GM18861 (cell line): ENCODE measurements at regions not wholly inside any gene's neighbourhood (a gene's known extent, or its start where the extent isn't known, plus 50 kb on each side); places are given as distances from the start of the nearest gene placed in this dataset.

Experiments
- ATAC-seq: cut with Tn5 transposase; IDR thresholded peaks from one replicate; pipeline ENCODE4 v1.9.1; 2021; ENCODE audit not compliant: unreplicated experiment

DNA sequence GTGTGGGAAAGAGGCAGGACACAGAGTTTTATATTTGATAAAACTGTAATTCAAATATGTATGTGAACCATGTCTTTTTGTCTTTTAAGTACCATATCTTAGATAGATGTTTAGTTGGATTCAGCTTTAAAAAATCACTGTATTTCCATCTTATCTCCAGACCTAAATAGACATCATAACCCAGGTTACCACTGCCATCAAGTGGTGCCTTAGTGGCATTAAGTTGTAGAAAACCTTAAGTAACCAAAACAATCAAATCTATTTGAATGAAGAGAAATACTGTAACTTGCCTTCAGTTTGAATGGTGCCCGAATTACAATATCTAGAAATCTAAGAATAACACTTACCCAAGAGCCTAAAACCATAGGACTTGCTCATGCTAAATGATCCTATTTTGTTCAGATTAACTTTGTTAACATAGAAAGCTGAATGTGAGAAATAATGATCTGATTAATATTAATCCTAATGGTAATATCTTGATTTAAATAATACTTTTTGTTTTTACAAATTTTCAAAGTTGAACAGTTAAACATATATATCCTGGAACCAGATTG lies 92.5 kb upstream of the MAP2 start:
- peak; percentile 51 for ATAC-seq

DNA sequence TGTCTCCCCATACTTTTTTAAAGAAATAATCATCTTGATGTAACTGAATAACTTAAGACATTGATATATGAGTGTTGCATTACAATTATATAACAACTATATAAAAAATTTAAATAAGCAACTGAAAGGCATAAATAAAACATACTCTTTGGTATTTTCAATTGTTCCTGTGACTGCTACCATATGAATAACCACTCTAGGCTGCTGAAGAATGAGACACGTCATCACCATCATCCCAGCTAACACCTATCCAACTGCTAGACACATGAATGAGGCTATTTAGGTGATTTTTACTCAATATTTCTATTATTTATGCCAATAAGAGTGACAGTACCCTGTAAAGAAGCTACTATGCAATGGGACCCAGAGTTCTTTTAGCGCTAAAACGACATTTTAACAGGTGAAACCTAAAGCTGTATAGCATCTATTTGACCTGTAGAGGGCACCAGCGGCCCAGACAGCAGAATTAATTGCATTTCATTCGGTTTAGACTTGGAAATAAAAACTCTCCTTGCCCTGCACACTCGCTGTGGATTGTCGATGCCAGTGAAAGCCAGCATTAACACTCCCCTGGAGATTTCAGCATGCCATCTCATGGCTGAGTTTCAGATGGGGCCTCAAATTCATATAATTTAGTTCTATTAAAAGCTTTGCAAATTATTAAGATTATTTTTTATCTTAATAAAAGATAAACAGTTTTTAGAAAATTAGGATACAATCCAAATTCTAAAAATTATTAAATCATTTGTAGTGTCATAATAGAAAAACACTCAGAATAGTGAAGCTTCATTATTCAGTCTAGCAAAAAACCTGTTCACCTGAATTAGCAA lies 89.4 kb upstream of the MAP2 start:
- ATAC-seq, result peak; percentile 75

DNA sequence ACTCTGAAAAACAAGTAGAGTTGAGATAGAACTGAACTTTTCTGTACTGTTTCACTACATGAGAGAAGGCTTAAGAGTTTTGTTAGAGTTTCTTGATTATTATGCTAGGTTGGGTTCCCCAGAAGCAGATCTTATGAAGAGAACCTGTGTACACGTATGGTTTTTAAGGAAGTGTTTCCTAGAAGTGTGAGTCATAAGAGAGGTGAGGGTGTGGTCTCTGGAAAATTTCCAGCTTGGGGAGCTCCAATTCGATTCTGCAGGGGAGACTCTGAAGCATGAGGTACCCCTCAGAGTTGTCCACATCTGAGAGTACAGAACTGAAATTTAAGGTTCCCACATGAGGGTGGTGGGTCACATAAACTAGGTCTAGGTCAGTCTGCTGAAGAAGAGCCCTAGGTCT lies 83.3 kb upstream of the MAP2 start:
- ATAC-seq, result no peak

DNA sequence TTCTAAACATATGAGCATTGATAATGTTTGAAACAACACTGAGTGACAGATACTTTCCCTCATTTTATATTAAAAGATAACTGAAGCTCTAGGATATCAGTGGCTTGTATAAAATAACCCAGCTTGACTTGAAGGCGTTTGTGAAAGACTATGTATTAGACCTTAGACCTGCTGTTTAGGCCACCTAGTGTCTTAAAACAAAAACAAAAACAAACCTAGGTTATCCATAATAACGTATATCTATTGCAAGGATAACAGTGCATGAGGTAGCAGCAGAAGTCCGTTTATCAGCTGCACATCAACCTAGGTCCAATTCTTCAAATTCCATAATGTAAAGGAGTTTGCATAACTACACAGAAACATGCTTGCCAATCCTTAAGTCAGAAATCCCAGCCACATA lies 79.5 kb upstream of the MAP2 start:
- ATAC-seq, result no peak

DNA sequence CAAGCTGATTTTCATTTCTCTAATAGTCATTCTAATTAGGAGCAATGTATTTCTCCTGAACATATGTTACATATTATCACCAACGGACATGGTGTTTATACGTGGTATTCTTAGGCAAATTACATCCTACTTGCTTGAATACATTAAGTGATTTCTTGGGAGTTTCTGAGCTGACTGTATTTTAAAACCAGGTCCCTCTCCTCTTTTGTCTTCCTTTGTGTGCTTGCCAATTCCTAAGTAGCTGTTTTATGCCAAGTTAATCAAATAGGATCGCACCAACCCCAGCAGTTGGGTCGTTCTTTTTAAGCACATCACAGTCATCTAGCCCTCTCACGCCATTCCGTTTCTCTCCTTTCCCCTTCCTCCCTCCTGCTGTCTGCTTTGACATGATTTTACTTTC lies 75.4 kb upstream of the MAP2 start:
- no peak for ATAC-seq

DNA sequence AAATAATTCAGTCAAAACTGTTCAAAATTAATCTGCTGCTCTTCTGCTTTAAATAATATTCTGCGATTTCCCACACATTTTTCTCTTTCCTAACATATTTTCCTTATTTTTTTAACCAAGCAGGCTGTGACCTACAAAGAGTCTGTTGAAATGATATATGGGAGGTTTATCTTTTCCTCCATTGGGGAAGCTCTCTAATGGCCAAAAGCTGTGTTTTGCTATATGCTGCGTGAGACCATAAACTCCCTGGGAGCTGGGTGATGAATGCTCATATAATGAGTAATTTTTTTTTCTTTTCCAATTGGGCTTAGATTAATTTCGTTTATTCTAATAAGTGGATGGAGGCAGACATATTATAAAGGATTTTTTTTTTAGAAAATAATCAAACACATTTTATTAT lies 72.2 kb upstream of the MAP2 start:
- ATAC-seq, result no peak

DNA sequence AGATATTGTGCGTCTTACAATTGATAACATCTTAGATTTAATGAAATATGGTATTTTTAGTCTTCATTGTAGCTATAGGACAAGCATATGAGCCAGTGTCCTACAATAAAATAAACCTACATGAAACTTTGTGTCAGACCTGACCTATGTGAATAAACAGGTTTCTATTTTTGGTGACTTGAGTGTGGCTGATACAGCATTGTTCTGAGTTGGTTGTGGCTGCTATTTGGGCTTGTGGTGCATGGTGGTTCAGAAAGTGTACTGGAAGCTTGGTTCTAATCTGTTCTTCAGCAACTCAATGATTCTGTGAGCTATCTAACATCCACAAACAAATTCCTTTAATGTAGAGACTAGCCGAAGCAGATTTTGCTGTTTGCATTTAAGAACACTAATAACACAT lies 64.9 kb upstream of the MAP2 start:
- ATAC-seq, result no peak

DNA sequence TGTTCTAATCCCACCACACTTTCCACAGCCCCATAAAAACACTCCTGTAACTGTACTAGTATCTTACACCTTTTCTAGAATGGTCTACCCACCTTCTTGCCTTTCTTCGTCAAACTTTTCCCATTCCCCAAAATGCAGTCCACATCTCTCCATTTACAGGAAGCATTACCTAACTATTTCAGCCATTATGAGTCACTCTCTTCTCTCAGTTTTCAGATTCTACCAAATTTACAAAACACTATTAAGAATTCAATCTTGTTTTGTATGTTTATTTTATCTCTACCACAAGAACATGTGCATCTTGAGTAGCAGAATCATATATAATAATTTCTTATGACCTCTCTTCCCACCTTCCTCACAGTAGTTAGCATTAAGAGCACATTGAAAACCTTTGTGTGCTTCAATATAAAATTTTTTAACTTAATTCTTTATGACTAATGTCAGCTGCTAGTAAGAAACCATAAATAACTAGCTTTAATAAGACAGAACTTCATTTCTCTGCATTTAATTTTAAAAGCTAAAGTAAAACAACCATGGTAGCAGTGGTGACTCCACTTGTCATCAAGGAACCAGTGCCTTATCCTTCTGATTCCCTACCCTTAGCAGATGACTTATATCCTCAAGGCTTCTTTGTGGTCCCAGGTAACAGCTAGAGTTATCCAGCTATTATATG lies 56.6 kb upstream of the MAP2 start:
- ATAC-seq, result no peak

DNA sequence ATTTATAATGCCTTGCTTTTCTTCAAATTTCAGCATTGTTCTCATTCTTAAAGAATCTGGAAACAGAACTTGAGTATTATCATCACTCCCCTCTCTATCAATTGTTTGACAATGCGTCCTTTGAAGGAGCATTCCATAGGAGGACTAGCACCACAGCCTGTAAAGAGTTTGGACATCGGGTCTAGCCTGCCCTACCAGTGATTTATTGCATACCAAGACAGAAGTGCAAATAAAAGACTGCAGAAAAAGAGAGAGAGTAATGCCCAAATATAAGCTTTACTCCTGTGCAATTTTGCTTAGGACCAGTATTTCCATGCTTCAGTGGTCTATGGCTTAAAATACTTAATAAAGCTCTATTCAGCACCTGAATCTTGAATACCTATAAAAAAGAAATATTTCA lies 55.4 kb upstream of the MAP2 start:
- ATAC-seq, result no peak

DNA sequence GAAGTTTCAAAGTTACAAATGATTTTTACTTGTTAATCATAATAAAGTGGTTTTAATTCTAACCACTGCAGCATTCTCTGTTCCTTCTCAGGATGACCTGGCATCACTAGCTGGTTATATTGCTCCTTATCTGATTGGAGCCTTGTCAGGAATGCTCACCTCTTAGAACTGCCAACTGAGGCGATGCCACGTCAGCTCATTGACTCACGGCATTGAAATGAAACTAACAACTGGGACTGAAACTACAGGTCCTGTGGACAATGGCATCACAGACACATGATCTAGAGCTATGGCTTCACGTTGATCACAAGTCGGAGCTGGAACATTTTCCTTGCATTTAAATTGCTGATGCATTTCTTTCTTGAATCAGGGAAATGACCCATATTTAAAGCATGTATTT lies 54.9 kb upstream of the MAP2 start:
- peak; percentile 88 for ATAC-seq

DNA sequence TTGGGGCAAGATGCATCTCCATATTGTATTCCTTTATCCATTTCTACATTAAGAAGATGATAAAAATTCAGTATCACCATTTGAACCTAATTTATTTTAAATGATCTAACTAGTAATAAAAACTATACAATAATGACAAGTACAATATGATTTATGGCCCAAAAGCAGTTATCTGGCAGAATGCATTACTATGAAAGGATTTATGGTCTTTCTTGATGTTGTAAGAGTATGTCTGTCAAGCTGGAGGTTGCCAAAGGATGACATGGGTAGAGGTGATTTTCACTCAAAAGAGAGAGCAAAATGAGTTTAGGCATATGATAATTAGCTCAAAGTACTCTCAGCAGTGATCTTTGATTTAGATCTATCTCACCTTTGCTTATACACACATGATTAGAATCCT lies 54.2 kb upstream of the MAP2 start:
- no peak for ATAC-seq

DNA sequence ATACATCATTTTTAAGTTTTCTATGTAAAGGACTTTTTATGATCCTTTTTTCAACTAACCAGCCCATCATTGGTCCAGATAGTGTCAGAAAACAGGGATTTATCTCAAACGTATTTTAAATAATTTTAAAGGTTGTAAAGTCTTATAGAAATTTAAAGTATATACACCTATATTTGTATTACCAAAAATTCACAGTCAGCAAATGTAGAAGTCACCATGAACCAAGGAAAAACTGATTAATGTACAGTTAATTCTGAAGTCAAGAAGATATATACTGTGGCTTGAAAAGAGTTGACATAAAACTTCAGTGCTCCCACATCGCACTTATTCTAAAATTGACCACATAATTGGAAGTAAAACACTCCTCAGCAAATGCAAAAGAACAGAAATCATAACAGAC lies 52.4 kb upstream of the MAP2 start:
- ATAC-seq, result no peak
